ENCODE measurements at regions not wholly inside any gene's neighbourhood (a gene's known extent, or its start where the extent isn't known, plus 50 kb on each side); places are given as distances from the start of the nearest gene placed in this dataset.

GRCh38 chr10:2604891-2605290 is 462.5 kb upstream of the PFKP start:
- DNase-seq, result no peak
- TF ChIP-seq POLR2A (IDR thresholded peaks at IDR 0.05), result no peak
- TF ChIP-seq CTCF (IDR thresholded peaks at IDR 0.05), result no peak
- WGBS, 2 donors, result 88 to 91% methylated on average over 3 of the region's 3 CpGs
- H3K4me3 ChIP-seq, result no peak overlapping the region
- H3K36me3 ChIP-seq (ENCODE audit: low read depth, missing control alignments), result no peaks in the 10 kb centered on the region
- H3K27me3 ChIP-seq, result no peaks in the 10 kb centered on the region
- no peak overlapping the region for H3K27ac ChIP-seq
- intact Hi-C loops (cut with DNase I; ENCODE audit: low total_unique reads), result no loop called here
- H3K9me3 ChIP-seq, result no peaks in the 10 kb centered on the region
- no peaks in the 10 kb centered on the region for H3K4me1 ChIP-seq

GRCh38 chr10:2599571-2599970 is 467.8 kb upstream of the PFKP start:
- TF ChIP-seq POLR2A (IDR thresholded peaks at IDR 0.05), result no peak
- no peak for TF ChIP-seq CTCF (IDR thresholded peaks at IDR 0.05)
- 91 to 96% methylated on average over 9 of the region's 9 CpGs for WGBS, 2 donors
- Histone ChIP-seq H3K27me3 (no peaks in the 10 kb centered on the region), H3K9me3 (no peaks in the 10 kb centered on the region), H3K4me3 (no peak overlapping the region), H3K27ac (no peak overlapping the region), H3K4me1 (no peaks in the 10 kb centered on the region), H3K36me3 (ENCODE audit: low read depth, missing control alignments) (no peaks in the 10 kb centered on the region)
- no peak for DNase-seq
- intact Hi-C loops (cut with DNase I; ENCODE audit: low total_unique reads), result no loop called here

GRCh38 chr10:2592360-2593160 is 474.8 kb upstream of the PFKP start:
- 35 to 53% methylated on average over 4 of the region's 4 CpGs for WGBS, 2 donors
- H3K9me3 ChIP-seq, result no peaks in the 10 kb centered on the region
- no peak overlapping the region for H3K4me3 ChIP-seq
- no peak for DNase-seq
- no peaks in the 10 kb centered on the region for H3K4me1 ChIP-seq
- no peaks in the 10 kb centered on the region for H3K36me3 ChIP-seq (ENCODE audit: low read depth, missing control alignments)
- no peak overlapping the region for H3K27ac ChIP-seq
- no peak for TF ChIP-seq CTCF (IDR thresholded peaks at IDR 0.05)
- TF ChIP-seq POLR2A (IDR thresholded peaks at IDR 0.05), result no peak
- intact Hi-C loops (cut with DNase I; ENCODE audit: low total_unique reads), result no loop called here
- no peaks in the 10 kb centered on the region for H3K27me3 ChIP-seq

- no peak for TF ChIP-seq CTCF (IDR thresholded peaks at IDR 0.05)
- TF ChIP-seq POLR2A (IDR thresholded peaks at IDR 0.05), result no peak
- H3K27ac ChIP-seq, result no peak overlapping the region
- H3K4me1 ChIP-seq, result no peaks in the 10 kb centered on the region
- no peak for DNase-seq
- no peaks in the 10 kb centered on the region for H3K36me3 ChIP-seq (ENCODE audit: low read depth, missing control alignments)
- intact Hi-C loops (cut with DNase I; ENCODE audit: low total_unique reads), result no loop called here
- no peak overlapping the region for H3K4me3 ChIP-seq
- no peaks in the 10 kb centered on the region for H3K9me3 ChIP-seq
- 86 to 88% methylated on average over 5 of the region's 5 CpGs for WGBS, 2 donors
- no peaks in the 10 kb centered on the region for H3K27me3 ChIP-seq
Observed at GRCh38 chr10:2589196-2589595, 478.2 kb upstream of the PFKP start.

- H3K4me1 ChIP-seq, result no peaks in the 10 kb centered on the region
- no peaks in the 10 kb centered on the region for H3K9me3 ChIP-seq
- intact Hi-C loops (cut with DNase I; ENCODE audit: low total_unique reads), result no loop called here
- H3K27me3 ChIP-seq, result no peaks in the 10 kb centered on the region
- DNase-seq, result no peak
- H3K36me3 ChIP-seq (ENCODE audit: low read depth, missing control alignments), result no peaks in the 10 kb centered on the region
- TF ChIP-seq CTCF (IDR thresholded peaks at IDR 0.05) (no peak), POLR2A (IDR thresholded peaks at IDR 0.05) (no peak)
- 87 to 90% methylated on average over 2 of the region's 2 CpGs for WGBS, 2 donors
- no peak overlapping the region for H3K4me3 ChIP-seq
- no peak overlapping the region for H3K27ac ChIP-seq
Observed at GRCh38 chr10:2584385-2584784, 483.0 kb upstream of the PFKP start.
